ENCODE measurements at regions not wholly inside any gene's neighbourhood (a gene's known extent, or its start where the extent isn't known, plus 50 kb on each side); places are given as distances from the start of the nearest gene placed in this dataset.

DNA sequence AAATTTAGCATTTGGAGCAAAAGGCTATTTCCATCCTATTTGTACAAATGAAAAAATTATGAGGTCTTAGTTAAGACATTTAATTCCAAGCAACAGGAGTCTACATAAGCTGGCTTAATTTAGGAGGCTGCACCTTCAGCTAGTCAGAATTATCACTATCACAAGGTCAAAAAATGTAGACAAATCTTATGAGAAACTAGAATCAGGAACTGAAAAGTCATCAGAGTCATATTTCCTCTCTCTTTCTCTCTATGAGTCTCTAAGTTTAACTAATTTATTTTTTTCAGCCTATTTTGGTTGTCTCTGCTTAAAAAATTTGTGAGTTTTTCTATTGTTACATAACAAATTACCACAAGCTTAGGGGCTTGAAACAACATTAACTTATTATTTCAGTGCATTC lies 807.1 kb upstream of the PRMT6 start:
- TF ChIP-seq POLR2A (IDR thresholded peaks at IDR 0.05; ENCODE audit: low read depth, low read length), result no peak
- TF ChIP-seq TAF1 (IDR thresholded peaks at IDR 0.05; ENCODE audit: borderline replicate concordance, low read depth, low read length), result no peak
